GM12878 (cell line): ENCODE measurements at regions not wholly inside any gene's neighbourhood (a gene's known extent, or its start where the extent isn't known, plus 50 kb on each side); places are given as distances from the start of the nearest gene placed in this dataset.

Experiments
- EZH2 ChIP-seq: IDR thresholded peaks from 2 replicates; pipeline ENCODE4 v1.6.1; 2012; ENCODE audit warnings: low read depth, mild to moderate bottlenecking, control low read depth, inconsistent platforms, low read length, borderline replicate concordance; ENCODE audit not compliant: control insufficient read depth
- FOXM1 ChIP-seq: IDR thresholded peaks from 2 replicates; pipeline ENCODE4 v1.6.1; 2012; ENCODE audit warnings: low read depth, mild to moderate bottlenecking, inconsistent platforms, low read length, moderate library complexity
- JUND ChIP-seq: IDR thresholded peaks from 2 replicates; pipeline ENCODE4 v1.6.1; 2012; ENCODE audit warnings: low read depth, mild to moderate bottlenecking, low read length, improper control_type of control experiment, moderate library complexity
- NR2F1 ChIP-seq: fragments of 450-650 bp; conservative IDR thresholded peaks from 2 replicates; pipeline ENCODE4 v1.6.1; 2017; ENCODE audit warnings: mild to moderate bottlenecking
- RFX5 ChIP-seq: IDR thresholded peaks from 2 replicates; pipeline ENCODE4 v1.6.1; 2011; ENCODE audit warnings: low read depth, low read length, improper control_type of control experiment
- SIN3A ChIP-seq: IDR thresholded peaks from 2 replicates; pipeline ENCODE4 v1.6.1; 2012; ENCODE audit warnings: low read depth, low read length, improper control_type of control experiment
- SUZ12 ChIP-seq: fragments of 200-600 bp; sonication (generic); IDR thresholded peaks from one replicate; pipeline ENCODE4 v1.6.1; 2018; ENCODE audit warnings: antibody characterized with exemption, mild to moderate bottlenecking; ENCODE audit not compliant: unreplicated experiment
- TARDBP ChIP-seq: IDR thresholded peaks from 2 replicates; pipeline ENCODE4 v1.6.1; 2016; ENCODE audit warnings: borderline replicate concordance
- ZNF24 ChIP-seq: fragments of 450-650 bp; IDR thresholded peaks from 2 replicates; pipeline ENCODE4 v1.6.1; 2017; ENCODE audit warnings: antibody characterized with exemption, mild to moderate bottlenecking
- TF ChIP-seq, protein P1 (sequence below), 3 experiments: IDR thresholded peaks in 2 of 3; conservative IDR thresholded peaks in 1 of 3; 2 replicates each; pipeline ENCODE4 v1.5.1; 2011; ENCODE audit warnings: low read depth in 3 of 3, low read length in 3 of 3, mild to moderate bottlenecking in 3 of 3, control low read depth in 2 of 3, moderate library complexity in 2 of 3, inconsistent platforms in 1 of 3, mixed read lengths in 1 of 3; ENCODE audit not compliant: control insufficient read depth in 2 of 3, insufficient read depth in 1 of 3; ENCODE audit errors: extremely low read depth in 1 of 3
- TF ChIP-seq, protein P2 (sequence below): IDR thresholded peaks from 2 replicates; pipeline ENCODE4 v1.6.1; 2012; ENCODE audit warnings: low read depth, low read length, improper control_type of control experiment

DNA sequence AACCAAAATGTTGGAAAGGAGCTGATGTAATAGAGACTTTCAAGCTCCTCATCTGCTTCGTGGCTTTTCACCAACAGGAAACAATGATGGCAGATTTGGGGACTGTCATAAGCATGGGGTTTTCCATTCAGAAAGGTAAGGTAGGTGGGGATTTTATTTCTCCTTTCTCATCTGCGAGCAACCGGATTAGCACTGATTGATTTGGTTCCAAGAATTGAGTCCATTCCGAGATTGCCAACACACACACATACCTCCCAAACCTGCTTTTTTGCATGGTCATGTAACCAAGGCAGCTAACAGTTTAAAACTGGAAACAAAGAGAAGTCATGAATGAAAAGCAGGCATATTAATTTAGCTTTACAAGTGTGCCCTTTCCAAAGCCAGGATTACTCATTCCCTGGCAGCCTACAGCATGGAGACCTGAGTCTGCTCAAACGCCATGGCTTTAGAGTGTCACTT, 63.0 kb upstream of the LNX1 start:
- no peak for TF ChIP-seq EZH2
- TF ChIP-seq, protein P1, sequence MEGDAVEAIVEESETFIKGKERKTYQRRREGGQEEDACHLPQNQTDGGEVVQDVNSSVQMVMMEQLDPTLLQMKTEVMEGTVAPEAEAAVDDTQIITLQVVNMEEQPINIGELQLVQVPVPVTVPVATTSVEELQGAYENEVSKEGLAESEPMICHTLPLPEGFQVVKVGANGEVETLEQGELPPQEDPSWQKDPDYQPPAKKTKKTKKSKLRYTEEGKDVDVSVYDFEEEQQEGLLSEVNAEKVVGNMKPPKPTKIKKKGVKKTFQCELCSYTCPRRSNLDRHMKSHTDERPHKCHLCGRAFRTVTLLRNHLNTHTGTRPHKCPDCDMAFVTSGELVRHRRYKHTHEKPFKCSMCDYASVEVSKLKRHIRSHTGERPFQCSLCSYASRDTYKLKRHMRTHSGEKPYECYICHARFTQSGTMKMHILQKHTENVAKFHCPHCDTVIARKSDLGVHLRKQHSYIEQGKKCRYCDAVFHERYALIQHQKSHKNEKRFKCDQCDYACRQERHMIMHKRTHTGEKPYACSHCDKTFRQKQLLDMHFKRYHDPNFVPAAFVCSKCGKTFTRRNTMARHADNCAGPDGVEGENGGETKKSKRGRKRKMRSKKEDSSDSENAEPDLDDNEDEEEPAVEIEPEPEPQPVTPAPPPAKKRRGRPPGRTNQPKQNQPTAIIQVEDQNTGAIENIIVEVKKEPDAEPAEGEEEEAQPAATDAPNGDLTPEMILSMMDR (IDR thresholded peaks at IDR 0.05 in 2 of 3, conservative IDR thresholded peaks at IDR 0.05 in 1 of 3; ENCODE audit: control insufficient read depth in 2 of 3, extremely low read depth in 1 of 3, insufficient read depth in 1 of 3, low read depth in 3 of 3, low read length in 3 of 3) = no peak
- TF ChIP-seq SUZ12 = no peak
- no peak for TF ChIP-seq TARDBP
- TF ChIP-seq ZNF24 = no peak
- peak; percentile 35; the same call in 1 of the 2 replicates for TF ChIP-seq FOXM1
- no peak for TF ChIP-seq NR2F1
- TF ChIP-seq JUND = no peak
- TF ChIP-seq, protein P2, sequence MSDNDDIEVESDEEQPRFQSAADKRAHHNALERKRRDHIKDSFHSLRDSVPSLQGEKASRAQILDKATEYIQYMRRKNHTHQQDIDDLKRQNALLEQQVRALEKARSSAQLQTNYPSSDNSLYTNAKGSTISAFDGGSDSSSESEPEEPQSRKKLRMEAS = no peak
- no peak for TF ChIP-seq RFX5
- no peak for TF ChIP-seq SIN3A
